GM23248 (cell line): ENCODE measurements at regions not wholly inside any gene's neighbourhood (a gene's known extent, or its start where the extent isn't known, plus 50 kb on each side); places are given as distances from the start of the nearest gene placed in this dataset.

ENCODE experiments used
- DNase-seq: peaks from one replicate; pipeline ENCODE4 v3.0.0-alpha.2; 2015
- H2AFZ ChIP-seq: fragments of 200-600 bp; sonication (generic); 2 replicates; pipeline ENCODE4 v1.6.1; 2016; ENCODE audit warnings: antibody characterized with exemption
- H3F3A ChIP-seq: fragments of 200-600 bp; sonication (generic); 2 replicates; pipeline ENCODE4 v1.6.1; 2016; ENCODE audit warnings: mild to moderate bottlenecking, antibody characterized with exemption, mixed run types; ENCODE audit not compliant: insufficient read depth
- H3K27ac ChIP-seq: fragments of 200-600 bp; sonication (generic); 2 replicates; pipeline ENCODE4 v1.5.1; 2016; ENCODE audit warnings: mild to moderate bottlenecking
- H3K27me3 ChIP-seq: fragments of 200-600 bp; sonication (generic); replicated peaks from 2 replicates; pipeline ENCODE4 v1.6.1; 2016; ENCODE audit warnings: mild to moderate bottlenecking; ENCODE audit not compliant: insufficient read depth
- H3K36me3 ChIP-seq: fragments of 200-600 bp; sonication (generic); 2 replicates; pipeline ENCODE4 v1.6.1; 2016; ENCODE audit warnings: low read depth, mild to moderate bottlenecking
- H3K4me1 ChIP-seq: fragments of 200-600 bp; sonication (generic); 2 replicates; pipeline ENCODE4 v1.6.1; 2016; ENCODE audit warnings: mild to moderate bottlenecking; ENCODE audit not compliant: insufficient read depth
- H3K4me2 ChIP-seq: fragments of 200-600 bp; sonication (generic); one replicate; pipeline ENCODE4 v1.6.1; 2016; ENCODE audit warnings: mild to moderate bottlenecking; ENCODE audit not compliant: unreplicated experiment
- H3K4me3 ChIP-seq: fragments of 200-600 bp; sonication (generic); 2 replicates; pipeline ENCODE4 v1.5.1; 2016; ENCODE audit warnings: mild to moderate bottlenecking
- H3K79me2 ChIP-seq: fragments of 200-600 bp; sonication (generic); 2 replicates; pipeline ENCODE4 v1.6.1; 2016; ENCODE audit warnings: mild to moderate bottlenecking; ENCODE audit not compliant: insufficient read depth
- H3K9ac ChIP-seq: fragments of 200-600 bp; sonication (generic); 2 replicates; pipeline ENCODE4 v1.6.1; 2016; ENCODE audit warnings: mild to moderate bottlenecking
- H3K9me2 ChIP-seq: fragments of 200-600 bp; sonication (generic); 2 replicates; pipeline ENCODE4 v1.6.1; 2016; ENCODE audit warnings: mixed run types, mild to moderate bottlenecking, moderate library complexity; ENCODE audit not compliant: insufficient read depth
- H3K9me3 ChIP-seq: fragments of 200-600 bp; sonication (generic); one replicate; pipeline ENCODE4 v1.6.1; 2017; ENCODE audit warnings: low read depth
- H4K20me1 ChIP-seq: fragments of 200-600 bp; sonication (generic); 2 replicates; pipeline ENCODE4 v1.6.0; 2016; ENCODE audit not compliant: insufficient read depth
- EZH2 ChIP-seq: fragments of 200-600 bp; sonication (generic); IDR thresholded peaks from 2 replicates; pipeline ENCODE4 v1.6.1; 2018; ENCODE audit warnings: antibody characterized with exemption, mild to moderate bottlenecking; ENCODE audit not compliant: insufficient read depth, poor library complexity, severe bottlenecking
- EZH2phosphoT487 ChIP-seq: fragments of 200-600 bp; sonication (generic); IDR thresholded peaks from 2 replicates; pipeline ENCODE4 v1.6.1; 2018; ENCODE audit warnings: antibody characterized with exemption, moderate library complexity, mild to moderate bottlenecking, low read depth; ENCODE audit not compliant: insufficient read depth
- WGBS, 2 experiments: methylation state at CpG; one replicate each; pipeline ENCODE4 v1.1.6; 2015 to 2017; ENCODE audit warnings: low lambda C conversion rate in 2 of 2, low coverage in 1 of 2; ENCODE audit errors: missing lambda C conversion rate in 2 of 2; 5-methylcytosine and 5-hydroxymethylcytosine counted together
- in situ Hi-C: fragments of 300-500 bp; cut with MboI; formaldehyde crosslinking; loops from 2 replicates; pipeline ENCODE4 v1.15.0; 2020

- no peak for DNase-seq
- Histone ChIP-seq H3K9me3 (no peaks in the 10 kb centered on the region), H3K27ac (peak overlapping the region; percentile 86), H3K9me2 (no peaks in the 10 kb centered on the region), H3K9ac (peak overlapping the region; percentile 76), H3K4me2 (peak overlapping the region; percentile 51), H3K4me3 (no peak overlapping the region), H2AFZ (peak overlapping the region; percentile 84), H3F3A (peaks cover 16% of the 10 kb centered on the region; the same call in 1 of the 2 replicates), H3K36me3 (no peaks in the 10 kb centered on the region), H3K4me1 (peaks cover 37% of the 10 kb centered on the region), H4K20me1 (no peaks in the 10 kb centered on the region), H3K79me2 (no peaks in the 10 kb centered on the region), H3K27me3 (no peaks in the 10 kb centered on the region)
- TF ChIP-seq EZH2 (no peak), EZH2phosphoT487 (no peak)
- 45% methylated on average over 10 of the region's 10 CpGs for WGBS, 2 experiments
- in situ Hi-C loops, result loop anchor here (25.0 kb wide), 1 partner anchor 716 kb away; no protein-coding TSS in a partner anchor
These were observed 68.4 kb upstream of the RPS23 start for GRCh38 chr5:82346399-82347165.

- 93 to 94% methylated on average over 3 of the region's 3 CpGs for WGBS, 2 experiments
- Histone ChIP-seq H3F3A (peaks cover 13% of the 10 kb centered on the region; the same call in 1 of the 2 replicates), H3K79me2 (no peaks in the 10 kb centered on the region), H3K27ac (no peak overlapping the region), H3K4me3 (no peak overlapping the region), H2AFZ (no peak overlapping the region), H3K27me3 (no peaks in the 10 kb centered on the region), H3K4me1 (peaks cover 35% of the 10 kb centered on the region), H3K4me2 (no peak overlapping the region), H3K36me3 (no peaks in the 10 kb centered on the region), H3K9ac (no peak overlapping the region), H3K9me2 (no peaks in the 10 kb centered on the region), H3K9me3 (no peaks in the 10 kb centered on the region), H4K20me1 (no peaks in the 10 kb centered on the region)
- no peak for DNase-seq
- no peak for TF ChIP-seq EZH2phosphoT487
- TF ChIP-seq EZH2, result no peak
- in situ Hi-C loops, result loop anchor here (25.0 kb wide), 1 partner anchor 717 kb away; no protein-coding TSS in a partner anchor
These were observed 67.0 kb upstream of the RPS23 start for GRCh38 chr5:82345108-82345507.

DNA sequence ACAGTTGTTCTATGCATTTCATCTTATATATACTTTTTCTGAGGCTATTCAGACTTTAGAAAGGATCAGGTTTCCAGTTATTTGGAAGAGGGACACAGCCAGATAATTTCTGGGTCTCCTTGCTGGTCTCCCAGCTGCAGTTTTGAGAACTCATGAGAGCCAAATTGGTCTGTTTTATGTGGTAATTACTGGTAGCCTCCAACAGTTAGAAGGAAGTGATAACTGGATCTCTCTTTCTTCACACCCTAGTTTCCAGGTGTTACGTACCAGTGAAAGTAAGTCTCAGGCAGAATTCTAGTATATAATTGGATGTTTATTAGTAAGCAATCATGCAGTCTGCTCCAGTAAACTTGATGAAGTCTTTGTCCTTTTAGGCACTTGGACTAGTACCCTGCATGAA, 63.2 kb upstream of the RPS23 start:
- in situ Hi-C loops, result loop anchor here (25.0 kb wide), 1 partner anchor 721 kb away; no protein-coding TSS in a partner anchor

DNA sequence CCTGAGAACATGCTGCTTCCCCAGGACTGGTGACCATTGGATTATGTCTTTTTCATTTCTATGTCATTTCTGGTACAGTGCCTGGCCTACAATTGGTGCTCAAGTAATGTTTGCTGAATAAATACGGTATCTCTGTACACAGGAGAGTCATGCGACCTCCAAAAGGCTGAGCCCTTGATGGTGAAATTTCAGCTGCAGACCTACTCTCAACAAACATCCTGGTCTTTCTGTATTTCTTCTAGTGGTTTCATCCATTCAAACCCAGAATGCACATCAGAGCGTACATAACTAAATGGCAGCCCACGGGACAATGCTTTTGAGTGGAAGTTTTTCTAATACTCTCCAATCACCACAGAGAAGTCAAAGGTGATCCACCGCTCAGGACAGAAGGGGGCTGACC, 62.6 kb upstream of the RPS23 start:
- Histone ChIP-seq H3K27me3 (no peaks in the 10 kb centered on the region), H3F3A (peaks cover 17% of the 10 kb centered on the region), H3K4me2 (no peak overlapping the region), H3K9me2 (no peaks in the 10 kb centered on the region), H3K36me3 (no peaks in the 10 kb centered on the region), H3K9ac (no peak overlapping the region), H3K79me2 (no peaks in the 10 kb centered on the region), H3K9me3 (no peaks in the 10 kb centered on the region), H3K4me3 (no peak overlapping the region), H3K27ac (no peak overlapping the region), H2AFZ (0 out of 2 replicates have a peak overlapping the region, but pooled peaks have one; percentile 45), H4K20me1 (no peaks in the 10 kb centered on the region), H3K4me1 (peaks cover 18% of the 10 kb centered on the region)
- 97 to 99% methylated on average over 5 of the region's 5 CpGs for WGBS, 2 experiments
- no peak for DNase-seq
- in situ Hi-C loops, result loop anchor here (25.0 kb wide), 1 partner anchor 722 kb away; no protein-coding TSS in a partner anchor
- TF ChIP-seq EZH2phosphoT487, result no peak
- no peak for TF ChIP-seq EZH2

More for the DNA sequence above, 63.2 kb upstream of the RPS23 start:
- Histone ChIP-seq H3K9ac (no peak overlapping the region), H4K20me1 (no peaks in the 10 kb centered on the region), H3K36me3 (no peaks in the 10 kb centered on the region), H3K4me1 (peaks cover 13% of the 10 kb centered on the region), H3K27me3 (no peaks in the 10 kb centered on the region), H3K27ac (no peak overlapping the region), H3F3A (peaks cover 12% of the 10 kb centered on the region), H3K9me3 (no peaks in the 10 kb centered on the region), H3K4me2 (no peak overlapping the region), H3K9me2 (no peaks in the 10 kb centered on the region), H3K4me3 (no peak overlapping the region), H2AFZ (no peak overlapping the region), H3K79me2 (no peaks in the 10 kb centered on the region)
- TF ChIP-seq EZH2 (no peak), EZH2phosphoT487 (no peak)
- no peak for DNase-seq
- 96 to 100% methylated on average over 1 of the region's 1 CpG for WGBS, 2 experiments
